Cardiac fibroblast (primary cell): ENCODE measurements at regions not wholly inside any gene's neighbourhood (a gene's known extent, or its start where the extent isn't known, plus 50 kb on each side); places are given as distances from the start of the nearest gene placed in this dataset.

ENCODE experiments used
- DNase-seq, 2 donors: peaks; one replicate each; pipeline versions ENCODE4 v3.0.0 to v3.0.0-alpha.2; 2010; ENCODE audit warnings: low read depth in 2 of 2
- H3K4me3 ChIP-seq, 2 donors: replicated peaks in 1 of 2; 1 replicate in 1 of 2; 2 replicates in 1 of 2; pipeline ENCODE4 v1.5.1; 2011; ENCODE audit warnings: low read depth in 2 of 2, low read length in 2 of 2, mild to moderate bottlenecking in 2 of 2, moderate library complexity in 1 of 2
- TF ChIP-seq, protein P1 (sequence below): IDR thresholded peaks from one replicate; pipeline ENCODE4 v1.5.1; 2011; ENCODE audit warnings: low read depth, mild to moderate bottlenecking, low read length, inconsistent platforms

- no peak overlapping the region for H3K4me3 ChIP-seq
- TF ChIP-seq, protein P1, sequence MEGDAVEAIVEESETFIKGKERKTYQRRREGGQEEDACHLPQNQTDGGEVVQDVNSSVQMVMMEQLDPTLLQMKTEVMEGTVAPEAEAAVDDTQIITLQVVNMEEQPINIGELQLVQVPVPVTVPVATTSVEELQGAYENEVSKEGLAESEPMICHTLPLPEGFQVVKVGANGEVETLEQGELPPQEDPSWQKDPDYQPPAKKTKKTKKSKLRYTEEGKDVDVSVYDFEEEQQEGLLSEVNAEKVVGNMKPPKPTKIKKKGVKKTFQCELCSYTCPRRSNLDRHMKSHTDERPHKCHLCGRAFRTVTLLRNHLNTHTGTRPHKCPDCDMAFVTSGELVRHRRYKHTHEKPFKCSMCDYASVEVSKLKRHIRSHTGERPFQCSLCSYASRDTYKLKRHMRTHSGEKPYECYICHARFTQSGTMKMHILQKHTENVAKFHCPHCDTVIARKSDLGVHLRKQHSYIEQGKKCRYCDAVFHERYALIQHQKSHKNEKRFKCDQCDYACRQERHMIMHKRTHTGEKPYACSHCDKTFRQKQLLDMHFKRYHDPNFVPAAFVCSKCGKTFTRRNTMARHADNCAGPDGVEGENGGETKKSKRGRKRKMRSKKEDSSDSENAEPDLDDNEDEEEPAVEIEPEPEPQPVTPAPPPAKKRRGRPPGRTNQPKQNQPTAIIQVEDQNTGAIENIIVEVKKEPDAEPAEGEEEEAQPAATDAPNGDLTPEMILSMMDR, result no peak
- DNase-seq, result no peak
These were observed 247.5 kb upstream of the GOLIM4 start for GRCh38 chr3:168342946-168343850.

DNA sequence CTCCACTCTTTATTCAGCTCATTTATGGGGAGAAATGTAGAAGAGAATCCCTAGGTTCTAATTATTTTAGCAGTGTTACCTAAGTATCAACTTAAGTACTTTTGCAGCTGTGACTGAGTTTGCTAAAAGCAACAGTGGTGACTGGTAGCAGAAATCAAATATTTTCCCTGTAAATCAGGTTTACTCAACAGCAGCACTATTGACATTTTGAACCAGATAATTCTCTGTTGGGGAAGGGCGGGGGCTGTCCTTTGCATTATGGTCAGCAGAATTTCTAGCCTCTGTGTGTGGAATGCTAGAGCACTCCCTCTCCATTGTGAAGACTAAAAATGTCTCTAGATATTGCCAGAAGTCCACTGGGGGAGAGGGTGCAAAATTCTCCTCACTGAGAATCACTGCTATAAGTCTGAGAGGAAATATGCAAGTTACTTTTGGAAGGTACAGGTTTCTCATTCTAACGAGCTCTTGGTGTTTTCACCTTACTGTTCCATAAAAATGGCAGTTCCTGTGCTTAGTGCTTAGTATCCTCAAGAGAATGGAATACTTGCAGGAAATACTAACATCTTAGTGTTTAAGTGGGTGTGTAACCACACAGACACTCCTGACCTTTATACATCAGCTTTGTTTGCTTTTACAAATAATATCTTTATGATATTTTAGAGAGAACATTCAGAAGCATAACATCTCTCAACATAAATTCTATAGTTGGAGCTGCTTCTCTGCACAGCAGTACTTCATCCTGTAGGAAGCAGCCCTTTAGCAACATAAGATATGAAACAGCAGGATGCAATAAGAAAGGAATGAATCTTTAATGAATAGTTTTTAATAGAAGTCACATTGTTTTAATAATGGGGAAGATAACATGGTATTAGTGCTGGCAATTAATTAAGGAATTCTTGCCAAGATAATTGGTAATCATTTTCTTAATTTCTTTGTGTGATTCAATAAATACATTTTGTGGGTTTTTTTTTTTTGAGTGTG, 246.5 kb upstream of the GOLIM4 start:
- no peak overlapping the region for H3K4me3 ChIP-seq
- DNase-seq, result peak in 1 of 2 donors; percentile 7
- TF ChIP-seq, protein P1, result no peak

DNA sequence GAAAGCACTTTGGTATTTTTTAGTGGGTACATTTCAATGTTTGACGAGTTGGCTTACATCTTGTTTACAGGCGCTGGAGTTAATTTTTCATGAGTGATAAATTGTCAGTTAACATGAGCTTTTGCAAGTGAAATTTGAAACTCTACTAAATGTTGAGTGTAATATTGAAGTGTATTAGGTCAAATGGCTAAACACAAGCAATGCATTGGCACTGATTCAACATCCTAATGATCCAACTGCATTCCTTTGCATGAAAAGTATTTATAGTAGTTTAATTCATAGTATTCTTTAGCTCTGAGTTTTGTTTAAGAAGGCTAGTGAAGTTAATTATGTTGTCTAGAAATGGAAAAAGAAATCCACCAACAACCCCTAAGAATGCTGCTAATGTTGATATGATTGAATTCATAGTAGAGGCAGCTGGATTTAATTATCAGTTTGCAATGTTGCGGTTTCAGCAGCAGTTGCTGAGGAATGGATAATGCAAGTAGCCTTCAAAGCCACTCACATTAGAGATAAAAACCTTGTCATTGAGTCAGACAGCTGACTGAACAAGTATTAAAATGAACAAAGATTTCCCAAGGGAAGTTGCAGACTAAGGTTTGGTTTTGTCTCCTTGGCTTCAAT, 245.6 kb upstream of the GOLIM4 start:
- TF ChIP-seq, protein P1, result no peak
- no peak overlapping the region for H3K4me3 ChIP-seq
- peak; percentile 53 to 77 for DNase-seq

- TF ChIP-seq, protein P1, result no peak
- H3K4me3 ChIP-seq, result no peak overlapping the region
- no peak for DNase-seq
These were observed 242.4 kb upstream of the GOLIM4 start for GRCh38 chr3:168338161-168338560.

- DNase-seq, result peak in 1 of 2 donors; percentile 51
- TF ChIP-seq, protein P1, result no peak
- no peak overlapping the region for H3K4me3 ChIP-seq
These were observed 240.6 kb upstream of the GOLIM4 start for GRCh38 chr3:168336276-168336675.

DNA sequence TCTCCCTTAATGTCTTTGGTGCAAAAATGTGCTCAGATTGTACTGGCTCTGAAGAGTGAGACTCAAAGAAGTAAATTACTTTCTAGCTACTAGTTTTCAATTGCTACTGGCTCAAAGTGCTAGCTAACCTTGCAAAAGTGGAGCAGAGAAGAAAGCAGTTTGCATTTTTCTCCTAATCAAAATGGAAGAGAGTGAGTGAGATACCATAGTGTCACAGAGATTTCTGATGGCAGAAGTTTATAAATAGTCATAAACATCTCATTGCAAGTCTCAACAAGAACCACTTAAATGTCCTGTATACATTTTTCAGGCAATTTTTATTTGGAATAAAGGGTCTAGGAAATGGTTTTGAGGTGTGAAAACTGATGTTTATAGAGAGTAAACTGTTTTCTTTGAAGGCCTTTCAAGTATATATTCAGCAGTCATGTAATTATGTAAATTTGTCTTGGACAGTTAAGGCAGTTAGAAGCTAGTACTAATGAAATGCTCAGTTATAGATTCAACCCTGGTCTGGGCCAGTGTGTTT, 237.7 kb upstream of the GOLIM4 start:
- H3K4me3 ChIP-seq, result no peak overlapping the region
- TF ChIP-seq, protein P1, result no peak
- DNase-seq, result no peak
